DND-41 (cell line): ENCODE measurements at regions not wholly inside any gene's neighbourhood (a gene's known extent, or its start where the extent isn't known, plus 50 kb on each side); places are given as distances from the start of the nearest gene placed in this dataset.

Experiments
- CTCF ChIP-seq: IDR thresholded peaks from 2 replicates; pipeline ENCODE4 v1.5.1; 2012; ENCODE audit warnings: borderline replicate concordance, low read length, moderate library complexity, mild to moderate bottlenecking; ENCODE audit not compliant: poor library complexity, severe bottlenecking; ENCODE audit errors: extremely low read depth
- EZH2 ChIP-seq: IDR thresholded peaks from 3 replicates; pipeline ENCODE4 v1.6.1; 2012; ENCODE audit warnings: borderline replicate concordance, low read depth, mild to moderate bottlenecking, moderate library complexity, low read length, inconsistent platforms; ENCODE audit not compliant: severe bottlenecking

DNA sequence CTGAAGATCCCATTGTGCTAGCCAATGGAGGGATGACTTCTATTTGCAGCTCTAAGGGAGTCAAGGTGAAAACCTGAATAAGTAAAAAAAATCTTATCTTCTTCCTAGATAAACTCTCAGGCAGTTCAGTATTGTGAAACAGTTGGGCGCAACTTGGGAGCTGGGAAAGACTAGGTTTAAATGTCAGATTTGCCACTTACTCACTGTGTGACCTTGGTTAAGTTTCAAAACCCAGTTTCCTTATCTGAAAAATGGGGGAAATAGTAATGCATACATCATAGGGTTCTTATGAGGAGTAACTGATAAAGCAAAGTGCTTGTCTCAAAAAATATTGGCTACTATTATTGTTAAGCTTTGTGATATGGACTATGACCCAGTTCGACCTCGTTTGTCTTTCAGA, 88.8 kb downstream of the CD83 start:
- TF ChIP-seq CTCF (no peak), EZH2 (no peak)
